SKM-1 treated with dmso at 0.1 percent for 144 hours (cell line): ENCODE measurements at regions not wholly inside any gene's neighbourhood (a gene's known extent, or its start where the extent isn't known, plus 50 kb on each side); places are given as distances from the start of the nearest gene placed in this dataset.
"Not testable (repeated sequence)": the region's sequence is repeated elsewhere in the genome, so short reads cannot be mapped to it uniquely, and the experiment has no call there.

ENCODE experiments used
- DNase-seq: peaks from one replicate; lab custom pipeline; 2025; ENCODE audit not compliant: unreplicated experiment; lab: John Stamatoyannopoulos, UW

DNA sequence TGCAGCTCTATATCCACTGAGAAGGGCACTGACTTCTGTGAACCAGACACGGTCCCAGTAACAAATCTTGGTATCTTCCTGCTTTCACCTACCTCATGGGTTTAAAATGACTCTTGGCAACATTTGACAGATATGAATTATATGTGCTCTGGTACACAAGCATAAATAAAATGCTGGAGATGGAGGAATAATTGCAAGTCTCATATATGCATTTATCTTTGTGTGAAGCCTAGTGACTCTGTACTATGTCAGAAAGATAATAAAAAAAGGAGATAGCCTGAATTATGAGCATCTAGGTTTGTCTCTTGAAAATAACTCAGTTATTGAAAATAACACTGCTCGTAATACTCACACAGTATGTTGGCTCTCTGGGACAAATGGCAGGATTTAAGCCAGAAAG is 167.1 kb upstream of the CRBN start:
- DNase-seq: no peak

DNA sequence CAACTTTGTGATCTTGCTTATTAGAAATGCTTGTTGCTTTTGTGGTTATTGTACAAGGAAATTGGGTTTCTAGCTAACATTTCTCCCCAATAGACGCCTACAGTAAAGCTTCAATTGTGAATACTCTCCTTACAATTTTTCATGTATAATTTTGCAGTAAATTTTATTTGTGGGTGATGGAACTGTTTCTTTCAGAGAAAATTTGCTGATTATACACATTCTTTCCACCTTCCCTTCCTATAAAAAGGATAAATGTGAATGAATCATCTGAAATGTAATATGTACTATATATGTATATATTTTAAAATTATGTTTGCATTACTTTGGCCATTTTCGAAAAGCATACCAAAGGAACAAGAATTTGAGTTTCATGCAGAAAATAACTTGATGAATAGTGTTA is 162.7 kb upstream of the CRBN start:
- DNase-seq: no peak

DNA sequence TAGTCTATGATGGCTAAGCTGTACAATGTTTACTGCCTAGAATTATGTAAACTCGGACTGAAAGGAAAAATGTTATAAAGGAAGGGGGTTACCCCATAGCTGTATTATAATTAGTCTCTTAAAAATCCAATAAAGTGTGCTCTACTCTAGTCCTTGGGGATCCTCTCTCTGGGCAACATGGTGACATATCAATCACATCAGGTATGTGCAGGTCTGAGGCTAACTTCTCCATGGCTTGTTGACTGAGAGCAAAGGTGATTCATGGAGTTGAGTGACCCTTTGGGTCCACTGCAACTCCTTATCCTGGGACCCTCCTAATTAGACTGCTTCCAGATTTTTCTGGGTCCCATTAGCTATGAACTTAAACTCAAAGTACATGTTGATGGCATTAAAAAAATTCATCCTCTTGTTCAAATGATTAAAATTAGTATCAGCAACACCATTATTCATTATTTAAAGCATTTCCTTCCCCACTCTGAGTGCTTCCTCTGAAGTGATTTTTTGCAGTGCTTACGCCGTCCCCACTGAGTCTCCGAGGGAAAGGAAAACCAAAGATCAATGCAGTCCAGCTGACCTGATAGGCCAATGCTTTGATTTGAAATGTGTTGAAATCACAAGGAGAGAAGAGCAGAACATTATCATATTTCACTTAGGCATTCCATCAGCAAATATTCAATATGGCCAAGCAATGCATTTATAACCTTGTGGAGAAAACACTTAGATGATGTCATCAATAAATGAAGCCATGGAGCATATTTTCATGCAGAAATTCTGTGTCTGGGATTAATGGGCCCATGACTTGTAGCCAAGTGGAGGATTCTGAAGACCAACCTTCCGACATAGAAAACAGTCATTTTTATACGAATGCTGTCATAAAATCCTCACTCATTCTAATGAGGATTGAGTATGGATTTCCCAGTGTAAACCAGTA is 161.7 kb upstream of the CRBN start:
- no peak for DNase-seq

DNA sequence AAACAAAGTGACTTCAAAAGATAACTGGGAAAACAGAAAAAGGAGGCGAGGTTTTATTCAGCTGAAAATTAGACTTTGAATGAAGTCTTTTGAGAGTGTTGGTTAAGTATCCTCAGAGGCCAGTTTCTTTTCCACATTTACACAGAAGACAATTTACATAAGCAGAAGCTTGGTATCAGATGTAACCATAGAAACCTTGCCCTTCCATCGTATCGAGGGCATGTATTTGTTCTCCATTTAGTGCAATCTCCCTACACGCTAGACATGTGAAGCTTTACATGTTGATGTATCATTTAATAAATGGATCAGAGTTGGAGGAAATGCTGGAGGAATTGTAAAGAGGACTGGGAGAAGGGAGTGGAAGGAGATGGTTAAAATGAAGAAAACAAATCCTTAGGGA is 161.0 kb upstream of the CRBN start:
- DNase-seq: no peak

DNA sequence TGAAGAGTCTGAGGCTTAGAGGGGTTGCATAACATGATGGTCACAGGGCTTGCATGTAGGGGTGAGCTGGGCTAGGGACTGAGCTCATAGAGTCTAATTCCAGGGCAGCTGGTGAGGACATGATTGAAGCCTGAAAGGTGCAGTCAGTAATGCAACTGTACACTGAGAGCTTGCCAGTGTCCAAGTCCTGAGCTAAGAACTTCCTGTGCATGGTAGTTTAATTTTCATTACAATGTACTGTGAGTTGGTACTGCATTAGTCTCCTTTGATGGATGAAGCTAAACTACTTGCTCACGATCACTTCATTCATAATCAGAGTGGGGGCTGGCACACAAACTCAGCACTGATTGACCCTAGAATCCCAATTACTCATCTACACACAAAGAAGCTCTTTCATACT is 156.4 kb upstream of the CRBN start:
- DNase-seq: no peak

DNA sequence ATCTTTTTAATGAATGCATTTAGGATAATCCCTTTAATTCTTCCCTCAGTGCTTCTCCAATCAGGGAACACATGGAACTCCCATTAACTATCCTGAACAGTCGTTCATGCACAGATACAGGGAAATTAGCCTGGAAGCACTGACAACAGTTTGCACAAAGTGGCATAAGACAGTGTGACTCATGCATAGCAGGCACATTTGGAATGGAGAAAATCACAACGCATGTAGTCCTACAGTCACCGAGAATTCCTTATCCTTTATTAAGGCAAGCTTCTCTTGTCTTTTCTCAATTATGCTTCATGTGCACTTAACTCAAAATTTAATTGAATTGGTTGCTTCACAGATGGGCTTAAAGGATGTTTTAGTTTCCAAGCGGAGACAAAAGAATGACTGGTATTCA is 155.0 kb upstream of the CRBN start:
- DNase-seq: no peak

DNA sequence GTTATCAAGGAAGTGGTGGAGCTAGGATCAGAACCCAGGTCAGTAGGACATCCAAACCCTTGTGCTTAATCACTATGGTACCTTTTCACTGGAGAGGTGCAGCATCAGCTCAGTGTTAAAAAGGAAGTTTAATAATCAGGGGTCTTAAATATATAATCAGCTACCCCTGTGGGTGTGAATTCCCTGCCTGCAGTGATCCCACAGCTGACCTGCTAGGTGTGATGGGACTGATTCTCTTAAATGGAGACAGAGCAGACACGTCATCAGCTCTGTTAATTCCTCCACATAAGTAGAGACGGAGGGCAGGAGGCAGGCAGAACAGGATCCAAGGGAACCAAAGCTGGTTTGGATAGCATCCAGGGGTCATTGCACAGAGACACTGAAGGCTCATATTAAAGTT is 154.1 kb upstream of the CRBN start:
- DNase-seq: no peak

DNA sequence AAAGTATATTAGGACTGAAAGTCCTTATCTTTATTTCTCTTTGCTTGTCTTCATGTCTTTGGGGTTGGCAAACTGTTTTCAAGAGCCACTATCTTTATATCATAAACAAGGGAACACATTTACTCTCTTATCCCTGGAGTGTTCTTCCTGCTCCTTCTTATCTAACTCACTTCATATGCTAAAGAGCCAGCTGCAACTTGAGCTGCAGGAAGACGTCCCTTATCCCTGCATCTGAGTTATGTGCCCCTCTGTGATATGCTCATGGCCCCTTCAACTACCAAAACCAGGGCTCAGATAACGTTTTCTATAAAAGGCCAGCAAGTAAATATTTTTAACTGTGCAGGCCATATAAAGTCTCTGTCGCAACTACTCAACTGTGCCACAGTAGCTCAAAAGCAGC is 137.0 kb upstream of the CRBN start:
- no peak for DNase-seq

DNA sequence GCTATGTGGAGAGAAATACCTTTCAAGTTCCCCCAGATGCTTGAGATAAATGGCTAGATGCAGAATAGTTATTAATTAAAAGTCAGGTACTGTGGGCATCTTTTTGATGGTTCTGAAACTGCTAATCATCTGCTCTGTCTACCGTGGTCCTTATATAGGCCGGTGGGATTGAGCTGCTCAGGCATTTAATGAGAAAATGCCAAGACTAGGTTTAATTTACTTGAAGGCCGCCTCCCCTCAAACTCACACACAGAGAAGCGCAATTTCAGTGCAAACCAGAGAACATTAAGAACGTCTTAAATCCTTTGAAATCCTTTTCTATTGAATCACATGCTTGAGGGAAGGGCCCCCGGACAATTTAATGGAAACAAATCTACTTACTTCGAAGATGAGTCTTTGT is 136.4 kb upstream of the CRBN start:
- no peak for DNase-seq

DNA sequence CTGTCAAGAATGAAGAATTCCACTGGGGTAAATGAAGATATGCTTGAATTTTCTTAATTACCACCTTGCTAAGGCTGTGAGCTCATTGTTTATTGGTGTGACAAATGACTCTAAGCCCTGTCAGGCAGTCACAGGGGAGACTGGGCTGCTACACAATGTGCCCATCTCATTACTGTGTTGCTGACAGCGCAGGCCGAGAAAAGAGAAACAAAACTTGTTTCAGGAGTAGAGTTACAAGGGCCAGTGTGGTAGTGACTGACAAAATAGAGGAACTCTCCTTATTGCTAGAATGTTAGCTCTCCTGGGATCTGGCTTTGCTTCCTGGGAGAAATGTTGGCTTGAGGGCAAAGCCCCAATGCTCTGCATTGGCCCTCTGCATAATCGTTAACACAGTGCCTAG is 130.4 kb upstream of the CRBN start:
- DNase-seq: no peak

DNA sequence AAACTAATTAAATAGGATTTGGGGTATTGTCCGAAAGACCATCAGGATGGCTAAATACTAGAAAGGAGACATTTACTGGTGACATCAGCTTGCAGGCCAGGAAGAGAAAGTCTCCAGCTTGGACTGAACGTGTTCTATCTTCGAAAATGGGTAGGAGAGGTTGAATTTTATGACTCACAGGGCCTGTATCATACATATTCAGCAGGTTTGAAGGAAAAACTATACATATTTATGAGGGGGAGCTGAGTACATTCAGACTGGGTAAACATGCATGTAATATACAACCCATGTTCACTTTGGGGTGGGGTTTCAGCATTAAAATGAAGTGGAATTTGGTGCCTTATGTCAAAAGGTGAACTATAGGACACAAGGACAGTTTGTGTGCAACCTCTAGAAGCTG is 129.3 kb upstream of the CRBN start:
- DNase-seq: no peak

DNA sequence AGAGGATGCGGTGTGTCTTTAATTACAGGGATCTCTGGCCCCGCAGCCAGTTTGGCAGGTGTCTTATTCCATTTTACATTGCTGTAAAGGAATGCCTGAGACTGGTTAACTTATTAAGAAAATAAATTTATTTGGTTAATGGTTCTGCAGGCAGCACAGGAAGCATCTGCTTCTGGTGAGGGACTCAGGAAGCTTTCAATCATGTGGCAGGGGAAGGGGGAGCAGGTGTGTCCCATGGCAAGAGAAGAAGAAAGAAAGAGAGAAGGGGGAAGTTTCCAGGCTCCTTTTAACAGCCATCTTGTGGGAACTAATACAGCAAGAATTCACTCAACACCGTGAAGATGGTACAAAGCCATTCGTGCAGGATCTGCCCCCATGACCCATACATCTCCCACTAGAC is 128.0 kb upstream of the CRBN start:
- DNase-seq: no peak

DNA sequence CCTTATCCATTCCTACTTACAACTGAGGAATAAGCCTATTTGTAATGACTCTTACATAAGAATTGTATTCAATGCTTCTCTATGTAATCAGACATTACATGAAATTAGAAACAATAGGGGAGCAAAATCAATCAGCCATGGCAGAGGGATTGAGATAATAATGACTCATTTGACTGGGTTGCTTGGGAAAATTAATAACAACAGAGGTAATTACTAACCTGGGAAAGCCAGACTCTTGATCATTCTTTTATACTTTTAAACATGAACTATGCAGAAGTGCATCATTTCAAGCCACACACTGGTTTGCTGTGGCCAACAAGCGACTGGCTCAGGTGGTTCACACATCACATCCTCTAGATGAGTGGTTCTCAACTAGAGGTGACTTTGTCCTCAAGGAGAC is 126.3 kb upstream of the CRBN start:
- no peak for DNase-seq

DNA sequence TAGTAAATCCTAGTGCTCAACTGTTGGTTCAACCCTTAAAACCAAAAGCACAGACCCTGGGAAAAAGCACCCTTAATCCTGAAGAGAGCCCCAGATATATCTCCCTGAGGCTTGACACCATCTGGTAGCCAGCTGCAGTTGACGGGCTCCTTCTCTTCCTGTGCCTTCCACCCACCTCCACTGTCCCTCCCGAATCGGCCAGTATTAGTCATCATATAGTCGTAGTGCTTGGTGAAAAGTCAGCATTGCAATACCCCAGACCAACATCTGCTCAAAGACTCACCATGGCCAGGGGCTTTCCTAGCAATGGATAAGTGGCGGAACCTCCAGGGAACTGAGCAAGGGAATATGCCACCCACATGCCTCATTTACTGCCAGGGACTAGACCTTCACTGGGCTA is 125.6 kb upstream of the CRBN start:
- no peak for DNase-seq

DNA sequence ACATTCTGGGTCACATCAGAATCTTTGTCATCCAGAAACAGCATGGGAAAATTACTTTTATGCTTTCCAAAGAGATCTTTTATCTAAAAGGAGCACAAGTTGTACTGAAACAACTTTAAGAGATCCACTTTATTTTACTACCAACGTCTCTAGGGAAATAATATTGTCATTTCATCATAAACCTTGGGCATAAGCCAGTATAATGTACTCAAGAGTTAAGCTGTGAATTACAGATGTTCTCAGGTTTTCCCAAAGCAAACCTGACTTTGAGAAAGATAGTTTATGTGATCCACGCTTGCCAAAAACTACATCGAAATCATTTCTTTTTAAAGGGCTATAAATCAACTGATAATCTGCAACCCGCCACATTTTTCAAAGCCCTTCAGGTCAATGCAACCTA is 124.1 kb upstream of the CRBN start:
- no peak for DNase-seq

DNA sequence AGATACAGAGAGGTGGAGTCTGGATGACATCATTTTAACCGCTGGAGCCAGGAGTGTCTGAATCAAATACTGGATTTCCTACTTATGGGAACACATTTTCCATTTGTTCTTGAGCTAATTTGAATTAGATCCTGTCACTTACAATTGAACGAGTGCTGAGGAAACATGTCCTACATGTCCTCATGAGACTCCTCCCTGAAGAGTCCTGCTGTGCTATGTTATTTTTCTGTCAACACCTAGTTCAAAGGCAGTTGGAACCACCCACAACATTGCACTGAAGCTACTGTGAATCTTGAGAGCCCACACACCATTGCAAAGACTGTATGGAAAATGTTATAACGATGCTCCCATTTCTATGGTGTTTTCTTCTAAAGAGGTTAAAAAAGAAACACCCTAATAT is 123.5 kb upstream of the CRBN start:
- no peak for DNase-seq

DNA sequence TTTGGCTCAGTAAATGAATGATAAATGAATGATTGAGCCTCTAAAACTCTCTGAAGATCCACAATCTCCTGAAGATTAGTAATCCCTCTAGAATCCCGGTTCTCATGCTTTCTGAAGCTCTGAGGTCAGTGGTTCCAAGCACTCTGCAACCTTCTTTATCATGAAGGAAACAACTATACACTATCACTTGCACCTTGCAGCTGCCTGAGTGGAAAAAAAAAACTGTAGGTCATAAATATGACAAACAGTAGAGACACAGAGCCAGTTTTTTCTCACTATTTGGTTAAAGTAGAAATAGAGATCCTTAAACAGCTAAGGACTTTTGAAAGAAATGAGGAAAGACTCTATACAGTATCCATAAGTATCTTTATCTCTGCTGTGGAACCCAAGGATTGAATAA is 122.0 kb upstream of the CRBN start:
- DNase-seq: no peak

DNA sequence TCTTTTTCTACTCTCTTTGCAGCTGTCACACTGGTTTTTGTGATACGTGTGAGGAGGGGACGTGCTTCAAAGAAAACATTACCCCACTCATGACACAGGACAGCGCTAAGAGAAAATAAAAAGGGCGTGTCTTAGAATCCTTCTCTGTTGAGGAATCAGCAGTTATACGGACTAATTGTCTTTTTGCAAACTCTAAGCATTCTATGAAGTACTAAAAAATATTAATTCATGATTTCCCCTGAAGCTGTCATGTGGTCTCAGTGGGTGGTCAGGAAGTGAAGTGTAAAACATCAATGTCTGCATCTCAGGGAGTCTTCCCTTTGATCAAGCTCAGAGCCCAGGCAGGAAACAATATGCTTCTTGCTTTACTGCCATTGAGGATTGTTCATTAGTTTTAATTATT is 117.5 kb upstream of the CRBN start:
- DNase-seq: no peak

DNA sequence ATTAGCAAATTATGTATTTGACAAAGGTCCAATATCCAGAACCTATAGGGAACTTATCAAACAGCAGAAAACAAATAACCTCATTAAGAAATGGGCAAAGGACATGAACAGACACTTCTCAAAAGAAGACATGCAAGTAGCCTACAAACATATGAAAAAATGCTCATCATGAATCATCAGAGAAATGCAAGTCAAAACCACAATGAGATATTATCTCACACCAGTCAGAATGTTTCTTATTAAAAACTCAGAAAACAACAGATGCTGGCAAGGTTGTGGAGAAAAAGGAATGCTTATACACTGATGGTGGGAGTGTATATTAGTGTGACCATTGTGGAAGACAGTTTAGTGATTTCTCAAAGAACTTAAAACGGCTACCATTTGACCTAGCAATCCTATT is 116.1 kb upstream of the CRBN start:
- no peak for DNase-seq

DNA sequence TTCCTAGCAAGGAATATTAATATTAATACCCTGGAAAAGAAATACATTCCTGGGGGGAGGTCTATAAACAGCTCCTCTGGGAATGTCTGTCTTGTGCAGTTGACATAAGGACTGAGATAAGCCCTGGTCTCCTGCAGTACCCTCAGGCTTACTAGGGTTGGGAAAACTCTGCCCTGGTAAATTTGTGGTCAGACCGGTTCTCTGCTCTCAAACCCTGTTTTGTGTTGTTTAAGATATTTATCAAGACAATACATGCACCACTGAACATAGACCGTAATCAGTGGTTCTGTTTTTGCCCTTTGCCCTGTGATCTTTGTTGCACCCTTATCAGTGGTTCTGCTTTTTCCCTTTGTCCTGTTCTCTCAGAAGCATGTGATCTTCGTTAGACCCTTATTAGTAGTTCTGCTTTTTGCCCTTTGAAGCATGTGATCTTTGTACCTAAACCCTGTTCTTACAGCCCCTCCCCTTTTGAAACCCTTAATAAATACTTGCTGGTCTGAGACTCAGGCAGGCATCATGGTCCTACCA is 112.3 kb upstream of the CRBN start:
- not testable (repeated sequence) for DNase-seq

DNA sequence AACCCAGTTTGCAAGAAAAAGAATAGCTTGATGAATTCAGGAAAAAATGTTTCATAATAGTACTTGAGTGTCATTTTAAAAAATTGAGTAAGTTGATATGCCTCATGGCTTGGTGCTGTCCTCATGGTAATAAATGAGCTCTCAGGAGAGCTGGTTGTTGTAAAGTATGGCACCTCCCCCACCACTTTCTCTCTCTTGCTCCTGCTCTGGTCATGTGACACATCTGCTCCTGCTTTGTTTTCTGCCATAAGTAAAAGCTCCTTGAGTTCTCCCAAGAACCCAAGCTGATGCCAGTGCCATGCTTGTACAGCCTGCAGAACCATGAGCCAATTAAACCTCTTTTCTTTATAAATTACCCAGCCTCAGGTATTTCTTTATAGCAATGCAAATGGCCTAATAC is 108.8 kb upstream of the CRBN start:
- no peak for DNase-seq

DNA sequence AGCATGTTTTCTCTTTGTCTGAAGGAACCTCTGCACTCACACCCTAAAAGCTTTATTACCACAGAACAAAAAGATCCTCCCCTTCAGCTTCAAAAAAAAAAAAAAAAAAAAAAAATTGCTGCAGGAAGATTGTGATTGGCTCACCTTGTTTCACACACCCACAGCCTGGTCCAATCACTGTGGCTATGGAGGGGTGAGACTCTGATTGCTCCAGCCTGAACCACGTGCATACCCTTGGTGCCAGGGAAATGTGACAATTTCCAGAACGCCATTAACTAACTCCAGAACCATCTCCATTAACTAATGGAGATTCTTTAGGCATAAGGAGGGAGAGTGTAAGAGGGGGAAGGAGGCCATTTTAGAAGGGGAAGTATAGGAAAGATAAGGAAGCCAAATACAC is 106.5 kb upstream of the CRBN start:
- DNase-seq: no peak

DNA sequence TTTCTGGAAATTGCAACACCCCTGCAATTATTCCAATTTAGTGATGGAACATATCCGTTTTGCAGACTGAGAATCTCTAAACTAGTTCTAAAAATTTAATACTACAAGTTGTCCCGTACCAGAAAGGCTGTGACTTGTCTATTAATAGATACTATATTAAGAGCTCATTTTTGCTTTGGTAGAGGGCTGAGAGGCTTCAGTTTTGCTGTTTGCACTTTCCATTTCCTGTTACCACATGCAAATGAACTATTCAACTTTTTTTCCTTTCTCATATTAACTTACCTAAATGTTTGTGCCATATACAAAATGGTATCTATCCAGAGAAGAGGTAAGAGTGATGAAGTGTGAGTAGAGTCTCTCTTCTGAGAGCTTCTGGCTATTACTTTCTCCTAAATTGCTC is 101.5 kb upstream of the CRBN start:
- DNase-seq: no peak
